ENCODE measurements at regions not wholly inside any gene's neighbourhood (a gene's known extent, or its start where the extent isn't known, plus 50 kb on each side); places are given as distances from the start of the nearest gene placed in this dataset.

GRCh38 chr14:101412739-101413138 lies 148.6 kb upstream of the DIO3 start (continued):
- TF ChIP-seq ZNF557 (CRISPR knock-in tag; IDR thresholded peaks at IDR 0.05) = no peak
- TF ChIP-seq MBD4 (IDR thresholded peaks at IDR 0.05; ENCODE audit: borderline replicate concordance, low read length) = peak; percentile 79; the same call in 1 of the 2 replicates
- TF ChIP-seq GABPB1 (CRISPR knock-in tag; IDR thresholded peaks at IDR 0.05) = no peak; the same call in 1 of the 2 replicates

GRCh38 chr14:101417434-101417833 lies 143.9 kb upstream of the DIO3 start:
- WGBS (ENCODE audit: low lambda C conversion rate) = 0% methylated on average over 1 of the region's 1 CpG
- no peak for DNase-seq (ENCODE audit: low spot score)
- CTCF ChIA-PET (ENCODE audit: low intra/inter-chr PET ratio, low total read pairs) = no interaction called here
- H3K27ac ChIP-seq (ENCODE audit: extremely low read length, insufficient read depth, low read length) = no peak overlapping the region
- H2AFZ ChIP-seq (ENCODE audit: low read length) = no peak overlapping the region
- no peaks in the 10 kb centered on the region for H3K9me3 ChIP-seq (ENCODE audit: low read length)
- TF ChIP-seq ZNF761 (CRISPR knock-in tag; conservative IDR thresholded peaks at IDR 0.05) = no peak
- TF ChIP-seq HBP1 (CRISPR knock-in tag; IDR thresholded peaks at IDR 0.05; ENCODE audit: low read depth) = no peak
- no peak for TF ChIP-seq CCAR2 (optimal IDR thresholded peaks at IDR 0.05; ENCODE audit: low read depth, low read length)
- TF ChIP-seq AGO1 (IDR thresholded peaks at IDR 0.05; ENCODE audit: low read depth, low read length, poor library complexity, severe bottlenecking) = no peak
- TF ChIP-seq BCL6 (CRISPR knock-in tag; IDR thresholded peaks at IDR 0.05) = no peak
- TF ChIP-seq TCF7 (IDR thresholded peaks at IDR 0.05; ENCODE audit: low read depth) = no peak
- no peak for TF ChIP-seq MLX (CRISPR knock-in tag; IDR thresholded peaks at IDR 0.05)
- no peak for TF ChIP-seq NPAS2 (CRISPR knock-in tag; IDR thresholded peaks at IDR 0.05; ENCODE audit: borderline replicate concordance)
- no peak for FAIRE-seq
- H3K9ac ChIP-seq (ENCODE audit: insufficient read depth, low read depth, low read length) = no peak overlapping the region
- no peak for ATAC-seq
- H3K4me2 ChIP-seq (ENCODE audit: low read depth, low read length) = no peak overlapping the region
- in situ Hi-C loops (cut with HindIII; ENCODE audit: extremely low pct_ligation_motif_present, low pct_unique_long_range_greater_than_20kb) = no loop called here
- no peak overlapping the region for H3K4me3 ChIP-seq (replicated peaks in 1 of 3; ENCODE audit: insufficient read depth in 1 of 3, low read depth in 2 of 3, low read length in 3 of 3)
- no peaks in the 10 kb centered on the region for H3K36me3 ChIP-seq (replicated peaks in 1 of 2; ENCODE audit: control insufficient read depth in 1 of 2, insufficient read depth in 2 of 2, low read length in 2 of 2)
- no peaks in the 10 kb centered on the region for H3K79me2 ChIP-seq (ENCODE audit: insufficient read depth, low read length)
- intact Hi-C loops (cut with micrococcal nuclease; ENCODE audit: unreplicated experiment) = no loop called here
- peaks cover 14% of the 10 kb centered on the region for H3K4me1 ChIP-seq (ENCODE audit: insufficient read depth, low read length)
- no TSS peak for BruUV-seq (replicated peaks)
- no peaks in the 10 kb centered on the region for H4K20me1 ChIP-seq (ENCODE audit: insufficient read depth, low read length)
- POLR2A ChIA-PET = no interaction called here
- H3K27me3 ChIP-seq (ENCODE audit: control insufficient read depth in 1 of 2, insufficient read depth in 2 of 2, low read length in 2 of 2) = peaks cover 0 to 12% of the 10 kb centered on the region in 2 experiments; a peak in 2 of 5 replicates
